ENCODE measurements at regions not wholly inside any gene's neighbourhood (a gene's known extent, or its start where the extent isn't known, plus 50 kb on each side); places are given as distances from the start of the nearest gene placed in this dataset.

DNA sequence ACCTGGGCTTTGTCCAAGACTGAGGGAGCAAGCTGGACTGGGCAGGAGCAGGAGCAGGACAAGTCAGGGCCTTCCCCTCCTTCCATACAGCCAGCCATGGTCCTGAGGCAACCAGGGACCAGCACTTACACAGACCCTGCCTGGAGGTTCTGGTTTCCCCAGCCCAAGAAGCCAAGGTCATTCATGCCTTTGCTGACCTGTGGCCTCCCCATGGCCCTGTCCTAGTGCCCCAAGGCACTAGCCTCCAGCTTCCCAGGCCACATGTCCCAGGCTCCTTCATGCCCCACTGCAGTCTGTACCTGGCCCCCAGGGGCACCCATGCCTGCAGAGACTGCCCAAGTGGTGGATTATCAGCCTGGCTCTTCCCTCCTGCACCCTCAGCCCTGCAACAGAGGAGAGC, 243.9 kb downstream of the TOMM20 start:
- TF ChIP-seq, protein P1, sequence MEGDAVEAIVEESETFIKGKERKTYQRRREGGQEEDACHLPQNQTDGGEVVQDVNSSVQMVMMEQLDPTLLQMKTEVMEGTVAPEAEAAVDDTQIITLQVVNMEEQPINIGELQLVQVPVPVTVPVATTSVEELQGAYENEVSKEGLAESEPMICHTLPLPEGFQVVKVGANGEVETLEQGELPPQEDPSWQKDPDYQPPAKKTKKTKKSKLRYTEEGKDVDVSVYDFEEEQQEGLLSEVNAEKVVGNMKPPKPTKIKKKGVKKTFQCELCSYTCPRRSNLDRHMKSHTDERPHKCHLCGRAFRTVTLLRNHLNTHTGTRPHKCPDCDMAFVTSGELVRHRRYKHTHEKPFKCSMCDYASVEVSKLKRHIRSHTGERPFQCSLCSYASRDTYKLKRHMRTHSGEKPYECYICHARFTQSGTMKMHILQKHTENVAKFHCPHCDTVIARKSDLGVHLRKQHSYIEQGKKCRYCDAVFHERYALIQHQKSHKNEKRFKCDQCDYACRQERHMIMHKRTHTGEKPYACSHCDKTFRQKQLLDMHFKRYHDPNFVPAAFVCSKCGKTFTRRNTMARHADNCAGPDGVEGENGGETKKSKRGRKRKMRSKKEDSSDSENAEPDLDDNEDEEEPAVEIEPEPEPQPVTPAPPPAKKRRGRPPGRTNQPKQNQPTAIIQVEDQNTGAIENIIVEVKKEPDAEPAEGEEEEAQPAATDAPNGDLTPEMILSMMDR (IDR thresholded peaks at IDR 0.05; ENCODE audit: low read length, missing control alignments): no peak
- H3K4me3 ChIP-seq (replicated peaks; ENCODE audit: low read depth, low read length): no peak overlapping the region
- no peak for DNase-seq (ENCODE audit: low read depth)

DNA sequence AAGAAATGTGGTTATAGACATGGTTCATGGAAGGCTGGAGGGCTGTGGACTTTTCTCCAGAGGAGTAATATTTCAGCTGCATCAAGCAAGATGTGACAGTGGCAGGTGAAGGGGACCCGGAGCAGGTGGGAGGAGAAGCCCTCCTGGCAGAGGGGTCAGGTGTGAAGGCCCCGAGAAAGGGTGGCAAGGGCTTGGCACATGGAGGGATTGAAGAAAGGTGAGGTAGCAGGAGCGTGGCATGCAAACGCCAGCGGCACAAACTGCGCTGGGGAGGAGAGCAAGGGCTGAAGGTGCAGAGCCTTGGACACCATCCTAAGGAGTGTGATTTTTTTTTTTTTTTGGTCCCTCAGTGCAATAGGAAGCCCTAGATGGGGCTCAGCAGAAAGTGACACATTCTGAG, 244.6 kb downstream of the TOMM20 start:
- DNase-seq (ENCODE audit: low read depth): no peak
- H3K4me3 ChIP-seq (replicated peaks; ENCODE audit: low read depth, low read length): no peak overlapping the region
- TF ChIP-seq, protein P1 (IDR thresholded peaks at IDR 0.05; ENCODE audit: low read length, missing control alignments): no peak

DNA sequence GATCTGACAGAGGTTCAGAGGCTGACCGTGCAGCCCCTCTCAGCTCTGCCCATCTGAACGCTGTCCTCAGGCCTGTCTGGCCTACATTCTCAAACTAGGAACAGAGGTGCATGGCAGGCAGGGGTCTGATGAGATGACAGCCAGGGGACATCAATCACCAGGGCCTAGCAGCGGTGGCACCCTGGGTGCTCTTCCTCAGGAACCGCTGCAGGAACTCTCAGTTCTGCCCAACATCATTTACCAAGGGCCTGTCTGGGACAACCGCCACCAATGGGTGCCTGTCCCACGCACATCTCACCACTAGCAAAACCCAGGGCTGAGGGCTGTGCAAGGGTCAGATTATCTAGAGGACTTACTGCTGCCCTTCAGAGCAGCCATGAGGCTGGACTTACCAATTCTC, 245.7 kb downstream of the TOMM20 start:
- H3K4me3 ChIP-seq (replicated peaks; ENCODE audit: low read depth, low read length): no peak overlapping the region
- TF ChIP-seq, protein P1 (IDR thresholded peaks at IDR 0.05; ENCODE audit: low read length, missing control alignments): no peak
- no peak for DNase-seq (ENCODE audit: low read depth)

DNA sequence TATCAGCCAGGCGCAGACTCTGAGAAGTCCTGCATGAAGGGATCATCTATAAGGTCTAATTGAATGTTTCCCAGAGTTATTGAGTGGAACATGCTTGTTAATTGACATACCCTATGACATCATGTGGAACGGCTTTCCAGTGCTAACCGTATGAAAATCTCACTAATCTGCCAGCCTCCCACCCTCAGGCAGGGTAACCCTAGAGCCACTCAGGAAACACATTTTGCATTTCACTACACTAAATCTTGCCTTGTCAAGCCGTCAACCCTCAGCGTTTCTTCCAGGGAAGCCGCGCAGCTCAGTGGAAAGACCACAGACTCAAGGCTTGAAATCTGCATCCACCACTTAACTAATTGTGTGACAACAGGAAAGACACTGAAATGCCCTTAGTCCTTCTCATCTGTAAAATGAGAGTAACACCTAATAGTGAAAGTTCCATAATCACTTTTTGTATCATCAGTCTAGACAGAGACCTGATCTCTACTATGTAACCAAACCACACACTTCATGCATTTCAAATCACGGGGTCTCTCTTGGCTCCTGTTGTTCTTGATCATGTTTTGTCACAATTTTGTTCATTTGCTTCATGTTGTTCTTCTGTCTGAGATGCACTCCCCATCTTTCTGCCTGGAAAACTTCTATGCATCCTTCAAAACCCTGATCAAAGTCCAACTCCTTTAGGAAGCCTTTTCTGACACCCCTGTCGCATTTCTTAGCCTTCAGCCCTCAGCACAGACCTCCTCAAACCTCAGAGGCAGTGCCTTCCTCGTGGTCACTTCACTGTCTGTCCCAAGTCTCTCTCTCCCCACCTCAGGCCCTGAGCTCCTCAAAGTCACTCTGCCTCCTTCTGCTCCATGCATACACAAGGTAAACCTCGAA, 246.5 kb downstream of the TOMM20 start:
- TF ChIP-seq, protein P1 (IDR thresholded peaks at IDR 0.05; ENCODE audit: low read length, missing control alignments): no peak
- H3K4me3 ChIP-seq (replicated peaks; ENCODE audit: low read depth, low read length): no peak overlapping the region
- no peak for DNase-seq (ENCODE audit: low read depth)

DNA sequence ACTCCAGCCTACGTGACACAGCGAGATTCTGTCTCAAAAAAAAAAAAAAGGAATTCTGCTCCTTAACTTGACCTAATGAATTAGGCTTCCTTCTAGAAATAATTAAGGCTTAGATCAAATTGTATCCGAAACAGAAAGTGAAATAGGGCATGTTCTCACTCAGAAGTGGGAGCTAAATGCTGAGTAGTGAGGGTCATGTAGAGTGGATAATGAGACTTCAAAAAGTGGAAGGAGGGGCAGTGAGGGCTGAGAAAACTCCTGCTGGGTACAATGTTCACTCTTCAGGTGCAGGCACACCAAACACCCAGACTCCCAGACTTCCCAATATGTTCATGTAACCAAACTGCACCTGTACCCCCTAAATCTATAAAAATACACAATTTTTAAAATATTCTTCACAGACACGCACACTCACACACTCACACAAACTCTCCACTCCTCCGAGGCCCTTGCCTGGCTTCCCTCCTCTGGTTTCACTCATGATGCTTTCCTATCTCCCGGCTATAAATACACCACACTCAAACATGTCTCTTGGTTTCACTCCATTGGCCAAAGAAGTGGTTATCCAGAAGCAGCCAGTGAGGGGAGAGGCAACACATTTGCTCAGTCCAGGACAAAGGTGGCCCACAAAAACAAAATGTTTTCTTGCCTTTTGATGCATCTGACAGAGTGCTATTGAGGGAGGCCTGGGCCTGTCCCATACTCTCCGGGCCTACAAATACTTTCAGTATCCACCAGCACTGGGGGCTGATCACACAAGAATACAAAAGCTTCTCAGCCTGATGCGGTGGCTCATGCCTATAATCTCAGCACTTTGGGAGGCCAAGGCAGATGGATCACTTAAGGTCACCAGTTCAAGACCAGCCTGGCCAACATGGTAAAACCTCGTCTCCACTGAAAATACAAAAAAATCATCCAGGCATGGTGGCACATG, 249.2 kb downstream of the TOMM20 start:
- DNase-seq (ENCODE audit: low read depth): no peak
- TF ChIP-seq, protein P1 (IDR thresholded peaks at IDR 0.05; ENCODE audit: low read length, missing control alignments): no peak
- no peak overlapping the region for H3K4me3 ChIP-seq (replicated peaks; ENCODE audit: low read depth, low read length)

DNA sequence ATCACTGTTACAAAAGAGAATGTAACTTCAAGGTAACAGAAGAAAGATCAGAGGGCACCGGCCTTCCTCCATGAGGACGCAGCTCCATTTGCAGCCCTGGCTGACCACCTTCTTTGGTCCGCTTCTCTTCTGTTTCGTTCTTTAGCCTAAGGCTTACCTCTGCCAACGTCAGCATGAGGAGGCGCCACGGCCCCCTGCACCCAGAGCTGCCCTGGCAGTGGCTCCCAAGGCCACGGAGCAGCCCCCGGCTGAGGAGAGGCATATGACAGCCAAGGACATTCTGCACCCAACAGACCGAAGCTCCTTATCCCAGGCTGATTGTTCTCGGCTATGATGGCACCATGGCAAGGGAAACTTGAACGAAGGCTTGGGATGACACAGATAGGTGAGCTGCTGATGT, 250.3 kb downstream of the TOMM20 start:
- TF ChIP-seq, protein P1 (IDR thresholded peaks at IDR 0.05; ENCODE audit: low read length, missing control alignments): no peak
- no peak overlapping the region for H3K4me3 ChIP-seq (replicated peaks; ENCODE audit: low read depth, low read length)
- no peak for DNase-seq (ENCODE audit: low read depth)
